H1 (cell line): ENCODE measurements at regions not wholly inside any gene's neighbourhood (a gene's known extent, or its start where the extent isn't known, plus 50 kb on each side); places are given as distances from the start of the nearest gene placed in this dataset.

Experiments used
- BRCA1 ChIP-seq: IDR thresholded peaks from 2 replicates; pipeline ENCODE4 v1.6.1; 2012; ENCODE audit warnings: low read depth, low read length, improper control_type of control experiment
- CTCF ChIP-seq, 3 experiments: IDR thresholded peaks; 1 replicate in 2 of 3; 2 replicates in 1 of 3; pipeline versions ENCODE4 v1.5.1 to v1.6.1; 2011; ENCODE audit warnings: low read length in 3 of 3, mild to moderate bottlenecking in 3 of 3, inconsistent platforms in 2 of 3, low read depth in 1 of 3, moderate library complexity in 1 of 3; ENCODE audit not compliant: insufficient read depth in 1 of 3; ENCODE audit errors: control extremely low read depth in 1 of 3
- EGR1 ChIP-seq: IDR thresholded peaks from 2 replicates; pipeline ENCODE4 v1.6.1; 2011; ENCODE audit warnings: low read depth, low read length, borderline replicate concordance
- EZH2 ChIP-seq: fragments of 200-600 bp; sonication (generic); IDR thresholded peaks from 2 replicates; pipeline ENCODE4 v1.7.1; 2012; ENCODE audit warnings: low read depth, mild to moderate bottlenecking, moderate library complexity, low read length, inconsistent platforms; ENCODE audit not compliant: severe bottlenecking
- HDAC2 ChIP-seq, 2 experiments: fragments of 300-600 bp in 1 of 2; sonication (generic) in 1 of 2; IDR thresholded peaks; 2 replicates each; pipeline ENCODE4 v1.6.1; 2011 to 2012; ENCODE audit warnings: low read depth in 2 of 2, low read length in 2 of 2, mild to moderate bottlenecking in 2 of 2, moderate library complexity in 2 of 2, borderline replicate concordance in 1 of 2, inconsistent platforms in 1 of 2
- MAX ChIP-seq: IDR thresholded peaks from 2 replicates; pipeline ENCODE4 v1.6.1; 2012; ENCODE audit warnings: inconsistent platforms
- POLR2A ChIP-seq, 2 experiments: IDR thresholded peaks; 1 replicate in 1 of 2; 2 replicates in 1 of 2; pipeline ENCODE4 v1.6.1; 2011; ENCODE audit warnings: low read depth in 2 of 2, low read length in 2 of 2, mild to moderate bottlenecking in 2 of 2; ENCODE audit errors: control extremely low read depth in 1 of 2
- POLR2AphosphoS5 ChIP-seq: IDR thresholded peaks from 2 replicates; pipeline ENCODE4 v1.6.1; 2011; ENCODE audit warnings: low read depth, low read length
- SIN3A ChIP-seq, 2 experiments: IDR thresholded peaks in 1 of 2; conservative IDR thresholded peaks in 1 of 2; 2 replicates each; pipeline ENCODE4 v1.6.1; 2011 to 2012; ENCODE audit warnings: low read length in 2 of 2, improper control_type of control experiment in 1 of 2, low read depth in 1 of 2, mild to moderate bottlenecking in 1 of 2
- SRF ChIP-seq: IDR thresholded peaks from 2 replicates; pipeline ENCODE4 v1.6.1; 2011; ENCODE audit warnings: mild to moderate bottlenecking, low read depth, low read length, moderate library complexity
- TCF12 ChIP-seq: IDR thresholded peaks from 2 replicates; pipeline ENCODE4 v1.6.1; 2011; ENCODE audit warnings: low read depth, mild to moderate bottlenecking, low read length
- ZNF274 ChIP-seq: IDR thresholded peaks from 2 replicates; pipeline ENCODE4 v1.7.0; 2012; ENCODE audit warnings: low read length, borderline replicate concordance; ENCODE audit errors: extremely low read depth

DNA sequence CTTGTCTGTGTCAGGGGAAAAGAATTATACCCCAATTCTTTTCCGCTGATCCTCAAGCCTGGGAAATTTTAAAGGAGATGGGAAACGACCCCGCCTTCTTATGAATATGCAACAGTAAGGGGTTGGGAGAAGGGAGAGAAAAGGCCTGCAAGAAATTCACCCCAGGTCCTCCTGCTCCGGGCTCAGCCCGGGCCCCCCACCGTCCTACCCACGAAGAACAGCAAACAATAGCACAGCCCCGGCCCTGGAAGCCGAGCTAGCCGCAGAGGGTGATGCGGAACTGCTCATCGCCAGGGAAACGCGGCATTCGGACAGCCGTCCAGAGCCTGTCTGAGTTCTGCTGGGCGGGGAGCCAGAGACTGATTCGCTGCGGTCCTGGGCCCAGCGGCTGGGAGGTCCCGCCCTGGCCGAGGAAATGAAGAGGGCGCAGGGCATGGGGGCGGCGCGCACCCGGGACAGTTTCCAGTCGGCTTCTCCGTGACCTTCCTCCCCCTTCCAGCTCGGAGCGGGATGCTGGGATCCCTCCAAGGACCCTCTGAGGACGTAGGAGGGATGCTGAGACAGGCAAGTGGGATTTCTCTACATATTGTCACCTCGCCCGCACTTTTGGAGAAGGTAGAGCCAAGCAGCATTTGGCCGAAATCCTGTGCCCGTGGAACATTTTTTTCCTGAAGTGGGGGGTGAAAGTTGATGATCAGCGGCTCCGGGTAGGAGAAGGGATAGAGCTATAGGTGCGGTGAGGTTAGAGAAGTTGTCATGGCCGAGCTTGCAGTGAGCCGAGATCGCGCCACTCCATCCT, 82.3 kb upstream of the C1QTNF9B start:
- TF ChIP-seq POLR2A (IDR thresholded peaks at IDR 0.05; ENCODE audit: control extremely low read depth in 1 of 2, low read depth in 2 of 2, low read length in 2 of 2) (no peak), CTCF (IDR thresholded peaks at IDR 0.05; ENCODE audit: control extremely low read depth in 1 of 3, insufficient read depth in 1 of 3, low read depth in 1 of 3, low read length in 3 of 3) (no peak), BRCA1 (no peak), POLR2AphosphoS5 (no peak), MAX (no peak), EZH2 (no peak), ZNF274 (no peak), HDAC2 (IDR thresholded peaks at IDR 0.05; ENCODE audit: borderline replicate concordance in 1 of 2, low read depth in 2 of 2, low read length in 2 of 2) (no peak), SIN3A (conservative IDR thresholded peaks at IDR 0.05 in 1 of 2, IDR thresholded peaks at IDR 0.05 in 1 of 2; ENCODE audit: low read depth in 1 of 2, low read length in 2 of 2) (0 out of 4 replicates have a peak, but pooled peaks of 1 of the 2 experiments have one; percentile 64), TCF12 (no peak), SRF (no peak), EGR1 (no peak)
